ENCODE measurements at regions not wholly inside any gene's neighbourhood (a gene's known extent, or its start where the extent isn't known, plus 50 kb on each side); places are given as distances from the start of the nearest gene placed in this dataset.

DNA sequence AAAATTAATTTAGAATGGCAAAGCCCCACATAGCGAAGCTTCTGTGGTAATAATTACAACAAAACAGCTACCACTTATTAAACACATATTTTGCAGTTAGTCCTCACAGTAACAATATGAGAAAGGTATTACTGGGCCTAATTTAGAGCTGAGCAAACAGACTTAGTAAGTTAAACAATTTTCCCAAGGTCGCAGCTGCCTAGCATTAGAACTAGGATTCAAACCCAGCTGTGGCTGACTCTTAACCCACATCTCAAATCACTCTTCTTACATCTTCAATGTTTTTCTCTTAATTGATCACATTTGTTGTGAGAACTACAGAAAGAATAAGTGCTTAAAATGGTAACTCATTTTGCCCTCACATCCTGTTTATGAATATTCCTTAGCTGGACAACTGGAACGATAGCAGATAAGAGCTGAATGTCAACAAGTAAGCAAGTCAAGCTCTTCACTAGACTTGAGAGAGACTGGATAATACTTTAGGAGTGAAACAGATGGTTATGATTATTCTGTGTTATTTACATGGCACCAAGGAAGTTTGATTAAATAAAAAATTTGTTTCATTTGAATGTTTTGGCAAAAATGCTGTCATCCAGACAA is 59.4 kb upstream of the TMEM17 start:
- no peak for DNase-seq (ENCODE audit: low spot score)

DNA sequence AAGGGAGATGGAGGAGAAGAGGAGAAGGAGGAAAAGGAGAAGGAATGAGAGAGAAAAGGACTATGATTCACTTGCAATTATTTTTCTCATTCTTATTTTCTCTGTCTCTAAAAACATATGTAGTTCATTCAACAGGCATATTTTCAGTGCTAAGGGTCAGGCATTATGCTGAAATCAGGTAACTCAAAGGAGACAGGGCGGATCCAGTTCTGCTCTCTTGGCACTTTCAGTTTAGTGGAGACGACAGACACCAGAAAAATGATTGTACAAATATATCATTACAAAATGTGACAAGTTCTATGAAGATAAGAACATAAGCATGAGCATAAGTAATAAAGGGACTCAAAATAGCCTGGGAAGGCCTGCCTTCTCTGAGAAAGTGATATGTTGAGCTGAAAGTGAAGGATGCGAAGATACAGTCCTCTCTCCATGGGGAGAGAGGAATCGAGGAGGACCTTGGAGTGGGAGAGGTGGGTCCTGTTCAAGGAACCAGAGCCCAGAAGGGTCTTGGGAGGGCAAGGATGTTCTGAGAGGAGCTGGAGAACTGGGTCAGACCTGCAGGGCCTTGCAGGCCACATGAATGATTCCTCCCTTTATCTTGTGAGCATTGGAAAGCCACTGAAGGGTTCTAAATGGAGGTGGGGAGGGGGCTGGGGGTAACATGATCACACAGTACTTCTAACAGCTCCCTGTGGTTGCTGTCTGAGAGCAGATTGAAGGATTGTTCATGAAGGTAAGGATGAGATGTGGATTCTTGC is 58.6 kb upstream of the TMEM17 start:
- DNase-seq (ENCODE audit: low spot score), result no peak

DNA sequence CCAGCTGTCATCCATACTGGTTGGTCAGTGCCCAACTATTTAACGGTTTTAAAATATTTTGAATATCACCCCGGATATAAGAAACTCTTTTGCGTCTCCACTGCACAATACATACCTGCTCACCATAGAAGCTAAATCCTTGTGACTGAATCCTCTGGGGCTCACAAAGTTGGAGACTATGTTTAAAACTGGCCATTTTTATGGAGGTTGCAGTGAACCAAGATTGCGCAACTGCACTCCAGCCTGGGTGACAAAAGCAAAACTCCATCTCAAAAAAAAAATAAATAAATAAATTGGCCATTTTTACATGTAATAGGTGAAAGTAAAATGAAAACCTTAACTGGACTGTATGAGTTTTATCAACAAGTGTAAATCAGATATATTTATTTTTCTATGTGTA is 55.6 kb upstream of the TMEM17 start:
- DNase-seq (ENCODE audit: low spot score), result no peak

DNA sequence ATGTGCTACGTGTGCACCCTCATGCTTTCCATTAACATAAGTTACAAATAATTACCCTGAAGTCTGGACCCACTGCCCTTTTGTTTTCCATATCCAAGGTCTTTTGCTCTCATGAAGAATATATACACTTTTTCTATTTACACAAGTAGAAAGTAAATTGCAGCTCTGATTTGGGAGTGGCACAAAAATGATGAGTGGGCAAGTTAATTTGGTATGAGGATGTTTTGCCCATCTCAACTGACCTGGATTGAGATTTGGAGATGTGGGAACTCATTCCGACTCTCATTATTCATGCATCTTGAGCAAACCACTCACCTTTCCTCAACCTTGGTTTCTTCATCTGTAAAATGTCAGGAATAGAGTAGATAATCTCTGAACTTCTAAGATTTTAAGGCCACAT is 53.6 kb upstream of the TMEM17 start:
- DNase-seq (ENCODE audit: low spot score), result no peak

DNA sequence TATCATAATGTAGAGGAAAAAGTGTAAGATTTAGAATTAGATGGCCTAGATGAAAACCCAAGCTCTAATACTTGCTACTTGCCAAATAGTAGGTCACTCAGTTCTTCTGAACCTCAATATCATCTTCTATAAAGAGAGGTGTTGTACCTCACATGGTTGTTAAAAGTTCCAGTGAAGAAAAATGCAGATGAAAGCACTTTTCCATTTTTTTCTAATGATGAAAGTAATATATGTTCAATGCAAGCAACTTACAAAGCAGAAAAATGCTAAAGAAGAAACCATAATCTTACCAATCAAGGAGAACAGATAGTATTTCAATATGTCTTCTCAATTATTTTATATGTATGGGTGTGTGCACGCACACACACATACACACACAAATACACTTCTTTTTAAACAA is 52.7 kb upstream of the TMEM17 start:
- DNase-seq (ENCODE audit: low spot score), result no peak

DNA sequence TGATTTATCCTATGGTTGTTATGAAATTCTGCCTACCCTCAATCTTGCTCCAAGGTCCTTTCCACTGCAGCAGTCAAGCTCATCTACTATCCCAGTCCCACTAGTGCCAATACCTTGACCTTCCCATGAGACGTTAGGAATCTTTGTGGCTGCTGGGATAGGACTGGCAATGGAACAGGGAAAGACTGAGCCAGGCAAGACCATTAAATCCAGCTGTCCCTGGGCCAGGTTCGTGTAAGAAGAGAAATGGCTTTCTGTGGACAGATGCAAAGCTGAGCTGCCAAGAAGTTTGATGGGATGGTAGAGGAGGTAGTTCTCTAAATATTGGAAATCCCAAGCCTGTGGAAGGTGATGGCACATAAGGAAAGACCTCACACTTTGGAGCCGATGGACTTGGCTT is 50.1 kb upstream of the TMEM17 start:
- no peak for DNase-seq (ENCODE audit: low spot score)
